ENCODE measurements at regions not wholly inside any gene's neighbourhood (a gene's known extent, or its start where the extent isn't known, plus 50 kb on each side); places are given as distances from the start of the nearest gene placed in this dataset.

- in situ Hi-C loops (cut with MboI) (no loop called here), intact Hi-C loops (cut with micrococcal nuclease) (no loop called here)
- Histone ChIP-seq H3K9me1 (ENCODE audit: control insufficient read depth, insufficient read depth, low read length) (no peaks in the 10 kb centered on the region), H3K27ac (ENCODE audit: extremely low read depth, low read depth, low read length) (no peak overlapping the region), H3K4me2 (ENCODE audit: insufficient read depth, low read length) (no peak overlapping the region), H3K4me1 (replicated peaks in 1 of 2; ENCODE audit: control insufficient read depth in 2 of 2, insufficient read depth in 2 of 2, low read length in 2 of 2) (no peaks in the 10 kb centered on the region), H3K79me2 (ENCODE audit: control insufficient read depth, insufficient read depth, low read length) (no peaks in the 10 kb centered on the region), H3K27me3 (ENCODE audit: control insufficient read depth in 2 of 2, insufficient read depth in 2 of 2, low read length in 2 of 2) (no peaks in the 10 kb centered on the region), H3K9me3 (replicated peaks; ENCODE audit: control insufficient read depth, insufficient read depth, low read depth, low read length) (no peaks in the 10 kb centered on the region), H3K9ac (ENCODE audit: insufficient read depth in 1 of 2, low read depth in 2 of 2, low read length in 2 of 2) (no peak overlapping the region), H2AFZ (ENCODE audit: low read depth, low read length) (no peak overlapping the region), H3K36me3 (ENCODE audit: control insufficient read depth, insufficient read depth, low read length) (no peaks in the 10 kb centered on the region), H3K4me3 (no peak overlapping the region), H4K20me1 (replicated peaks; ENCODE audit: control insufficient read depth, insufficient read depth, low read length) (no peaks in the 10 kb centered on the region)
- BruUV-seq (replicated peaks) = no TSS peak
- FAIRE-seq = no peak
- no peak for DNase-seq (ENCODE audit: extremely low read depth in 1 of 4, low spot score in 3 of 4)
- ChIA-PET CTCF (ENCODE audit: low intra/inter-chr PET ratio) (no interaction called here), POLR2A (no interaction called here)
- no peak for ATAC-seq
- TF ChIP-seq RBM34 (IDR thresholded peaks at IDR 0.05; ENCODE audit: borderline replicate concordance, insufficient read depth, low read length) (no peak), ZC3H11A (IDR thresholded peaks at IDR 0.05; ENCODE audit: low read depth, low read length) (no peak), CREB3 (tag; conservative IDR thresholded peaks at IDR 0.05; ENCODE audit: low read depth) (no peak), NFE2L1 (tag; IDR thresholded peaks at IDR 0.05; ENCODE audit: borderline replicate concordance, low read depth) (no peak), BCL6 (CRISPR knock-in tag; IDR thresholded peaks at IDR 0.05) (no peak), HMG20B (CRISPR knock-in tag; IDR thresholded peaks at IDR 0.05) (no peak), KDM2B (CRISPR knock-in tag; IDR thresholded peaks at IDR 0.05) (no peak), CHCHD3 (CRISPR knock-in tag; IDR thresholded peaks at IDR 0.05) (no peak), IRF1 (CRISPR knock-in tag; IDR thresholded peaks at IDR 0.05; ENCODE audit: borderline replicate concordance) (no peak), CGGBP1 (CRISPR knock-in tag; IDR thresholded peaks at IDR 0.05) (no peak), ZNF764 (CRISPR knock-in tag; IDR thresholded peaks at IDR 0.05; ENCODE audit: low read depth) (no peak), ELK1 (CRISPR knock-in tag; IDR thresholded peaks at IDR 0.05) (no peak), HMGXB4 (CRISPR knock-in tag; IDR thresholded peaks at IDR 0.05) (no peak), MNT (conservative IDR thresholded peaks at IDR 0.05) (no peak), ASH1L (IDR thresholded peaks at IDR 0.05; ENCODE audit: borderline replicate concordance, low read depth, partially characterized antibody) (no peak), ZNF395 (CRISPR knock-in tag; IDR thresholded peaks at IDR 0.05) (no peak)
These were observed 134.9 kb upstream of the MPDZ start for GRCh38 chr9:13414349-13414748.

All from K562 (cell line).